HEK293 (cell line): ENCODE measurements at regions not wholly inside any gene's neighbourhood (a gene's known extent, or its start where the extent isn't known, plus 50 kb on each side); places are given as distances from the start of the nearest gene placed in this dataset.

ENCODE experiments used
- SCRT1 ChIP-seq: fragments of 450-650 bp; formaldehyde crosslinking; IDR thresholded peaks from 2 replicates; pipeline ENCODE4 v1.5.1; 2016; ENCODE audit warnings: missing biosample characterization, missing genetic modification characterization, borderline replicate concordance
- ZNF157 ChIP-seq: fragments of 450-650 bp; formaldehyde crosslinking; IDR thresholded peaks from 2 replicates; pipeline ENCODE4 v1.5.1; 2016; ENCODE audit warnings: missing biosample characterization, missing genetic modification characterization
- ZNF184 ChIP-seq: fragments of 450-650 bp; IDR thresholded peaks from 2 replicates; pipeline ENCODE4 v1.5.1; 2018; ENCODE audit warnings: missing biosample characterization, mild to moderate bottlenecking, missing genetic modification characterization
- ZNF654 ChIP-seq: fragments of 450-650 bp; formaldehyde crosslinking; IDR thresholded peaks from 2 replicates; pipeline ENCODE4 v1.5.1; 2016; ENCODE audit warnings: low read depth, missing biosample characterization, missing genetic modification characterization
- ZNF768 ChIP-seq: fragments of 450-650 bp; formaldehyde crosslinking; IDR thresholded peaks from 2 replicates; pipeline ENCODE4 v1.5.1; 2018; ENCODE audit warnings: missing biosample characterization, mild to moderate bottlenecking, missing genetic modification characterization
- ZNF837 ChIP-seq: fragments of 450-650 bp; formaldehyde crosslinking; IDR thresholded peaks from 2 replicates; pipeline ENCODE4 v1.5.1; 2016; ENCODE audit warnings: missing biosample characterization, missing genetic modification characterization
- TF ChIP-seq, protein P1 (sequence below): fragments of 450-650 bp; formaldehyde crosslinking; IDR thresholded peaks from 2 replicates; pipeline ENCODE4 v1.5.1; 2017; ENCODE audit warnings: missing biosample characterization, missing genetic modification characterization
- TF ChIP-seq, protein P2 (sequence below): fragments of 450-650 bp; formaldehyde crosslinking; IDR thresholded peaks from 2 replicates; pipeline ENCODE4 v1.5.1; 2016; ENCODE audit warnings: missing biosample characterization, missing genetic modification characterization

DNA sequence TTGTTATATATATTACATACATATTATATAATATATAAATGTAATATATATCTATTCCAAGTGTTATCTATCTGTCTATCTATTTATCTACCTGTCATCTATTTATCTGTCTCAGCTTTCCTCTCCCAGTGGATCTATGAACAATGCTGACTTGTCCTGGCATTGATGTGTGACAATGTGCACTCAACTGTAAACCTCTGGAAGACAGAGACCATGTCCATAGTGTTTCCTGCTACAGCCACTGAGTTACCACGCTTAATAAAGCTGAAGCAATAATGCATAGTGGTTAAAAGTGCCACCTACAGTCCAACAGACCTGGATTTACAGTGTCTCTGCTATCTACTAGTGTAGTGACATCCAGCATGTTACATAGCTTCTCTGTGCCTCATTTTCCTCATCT lies 57.2 kb upstream of the TMED7 start (continued):
- no peak for TF ChIP-seq SCRT1 (tag by site-specific recombination)
- TF ChIP-seq, protein P1, sequence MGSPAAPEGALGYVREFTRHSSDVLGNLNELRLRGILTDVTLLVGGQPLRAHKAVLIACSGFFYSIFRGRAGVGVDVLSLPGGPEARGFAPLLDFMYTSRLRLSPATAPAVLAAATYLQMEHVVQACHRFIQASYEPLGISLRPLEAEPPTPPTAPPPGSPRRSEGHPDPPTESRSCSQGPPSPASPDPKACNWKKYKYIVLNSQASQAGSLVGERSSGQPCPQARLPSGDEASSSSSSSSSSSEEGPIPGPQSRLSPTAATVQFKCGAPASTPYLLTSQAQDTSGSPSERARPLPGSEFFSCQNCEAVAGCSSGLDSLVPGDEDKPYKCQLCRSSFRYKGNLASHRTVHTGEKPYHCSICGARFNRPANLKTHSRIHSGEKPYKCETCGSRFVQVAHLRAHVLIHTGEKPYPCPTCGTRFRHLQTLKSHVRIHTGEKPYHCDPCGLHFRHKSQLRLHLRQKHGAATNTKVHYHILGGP: no peak
- no peak for TF ChIP-seq ZNF837 (tag by site-specific recombination)
- no peak for TF ChIP-seq ZNF157
- no peak for TF ChIP-seq ZNF768 (tag by site-specific recombination)
- TF ChIP-seq, protein P2, sequence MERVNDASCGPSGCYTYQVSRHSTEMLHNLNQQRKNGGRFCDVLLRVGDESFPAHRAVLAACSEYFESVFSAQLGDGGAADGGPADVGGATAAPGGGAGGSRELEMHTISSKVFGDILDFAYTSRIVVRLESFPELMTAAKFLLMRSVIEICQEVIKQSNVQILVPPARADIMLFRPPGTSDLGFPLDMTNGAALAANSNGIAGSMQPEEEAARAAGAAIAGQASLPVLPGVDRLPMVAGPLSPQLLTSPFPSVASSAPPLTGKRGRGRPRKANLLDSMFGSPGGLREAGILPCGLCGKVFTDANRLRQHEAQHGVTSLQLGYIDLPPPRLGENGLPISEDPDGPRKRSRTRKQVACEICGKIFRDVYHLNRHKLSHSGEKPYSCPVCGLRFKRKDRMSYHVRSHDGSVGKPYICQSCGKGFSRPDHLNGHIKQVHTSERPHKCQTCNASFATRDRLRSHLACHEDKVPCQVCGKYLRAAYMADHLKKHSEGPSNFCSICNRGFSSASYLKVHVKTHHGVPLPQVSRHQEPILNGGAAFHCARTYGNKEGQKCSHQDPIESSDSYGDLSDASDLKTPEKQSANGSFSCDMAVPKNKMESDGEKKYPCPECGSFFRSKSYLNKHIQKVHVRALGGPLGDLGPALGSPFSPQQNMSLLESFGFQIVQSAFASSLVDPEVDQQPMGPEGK (tag by site-specific recombination): no peak
- no peak for TF ChIP-seq ZNF654
- TF ChIP-seq ZNF184: no peak
- TF ChIP-seq, all 188 proteins: peak for 0
